ENCODE measurements at regions not wholly inside any gene's neighbourhood (a gene's known extent, or its start where the extent isn't known, plus 50 kb on each side); places are given as distances from the start of the nearest gene placed in this dataset.

DNA sequence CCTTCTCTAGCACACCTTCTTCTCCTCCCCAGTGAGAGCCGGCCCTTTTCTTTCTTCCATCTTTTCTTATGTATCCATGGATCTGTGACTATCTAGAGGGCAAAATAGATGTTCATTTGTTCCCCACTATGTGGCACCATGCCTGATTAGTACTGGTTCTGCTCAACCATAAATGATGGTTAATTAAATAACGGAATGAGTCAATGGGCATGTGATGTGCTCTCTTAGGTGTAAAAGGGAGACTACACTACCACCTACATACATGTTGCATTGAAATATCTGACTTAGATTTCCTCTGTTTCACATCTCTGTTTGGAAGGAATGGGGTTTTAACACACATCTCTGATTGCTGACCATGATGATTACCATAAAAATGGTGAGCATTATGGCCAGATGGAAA lies 116.5 kb downstream of the BTG1 start:
- no peaks in the 10 kb centered on the region for H3K36me3 ChIP-seq
- 89 to 98% (median 94%) methylated on average over 2 of the region's 2 CpGs for WGBS, 5 donors
- intact Hi-C loops (cut with DNase I; ENCODE audit: low total_unique reads): no loop called here
- H3K4me3 ChIP-seq: no peak overlapping the region
- no peak for DNase-seq
- no peaks in the 10 kb centered on the region for H3K27me3 ChIP-seq (replicated peaks in 1 of 7)
- H3K27ac ChIP-seq: peak overlapping the region in 5 of 8 donors; percentile 81 to 92 (median 85)
- TF ChIP-seq POLR2AphosphoS5 (IDR thresholded peaks at IDR 0.05): no peak
- TF ChIP-seq, protein P1, sequence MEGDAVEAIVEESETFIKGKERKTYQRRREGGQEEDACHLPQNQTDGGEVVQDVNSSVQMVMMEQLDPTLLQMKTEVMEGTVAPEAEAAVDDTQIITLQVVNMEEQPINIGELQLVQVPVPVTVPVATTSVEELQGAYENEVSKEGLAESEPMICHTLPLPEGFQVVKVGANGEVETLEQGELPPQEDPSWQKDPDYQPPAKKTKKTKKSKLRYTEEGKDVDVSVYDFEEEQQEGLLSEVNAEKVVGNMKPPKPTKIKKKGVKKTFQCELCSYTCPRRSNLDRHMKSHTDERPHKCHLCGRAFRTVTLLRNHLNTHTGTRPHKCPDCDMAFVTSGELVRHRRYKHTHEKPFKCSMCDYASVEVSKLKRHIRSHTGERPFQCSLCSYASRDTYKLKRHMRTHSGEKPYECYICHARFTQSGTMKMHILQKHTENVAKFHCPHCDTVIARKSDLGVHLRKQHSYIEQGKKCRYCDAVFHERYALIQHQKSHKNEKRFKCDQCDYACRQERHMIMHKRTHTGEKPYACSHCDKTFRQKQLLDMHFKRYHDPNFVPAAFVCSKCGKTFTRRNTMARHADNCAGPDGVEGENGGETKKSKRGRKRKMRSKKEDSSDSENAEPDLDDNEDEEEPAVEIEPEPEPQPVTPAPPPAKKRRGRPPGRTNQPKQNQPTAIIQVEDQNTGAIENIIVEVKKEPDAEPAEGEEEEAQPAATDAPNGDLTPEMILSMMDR (IDR thresholded peaks at IDR 0.05 in 8 of 11, conservative IDR thresholded peaks at IDR 0.05 in 3 of 11): no peak
- TF ChIP-seq POLR2A (IDR thresholded peaks at IDR 0.05): no peak
- no peaks in the 10 kb centered on the region for H3K9me3 ChIP-seq
- peaks cover 9 to 53% (median 34%) of the 10 kb centered on the region in 6 donors for H3K4me1 ChIP-seq

DNA sequence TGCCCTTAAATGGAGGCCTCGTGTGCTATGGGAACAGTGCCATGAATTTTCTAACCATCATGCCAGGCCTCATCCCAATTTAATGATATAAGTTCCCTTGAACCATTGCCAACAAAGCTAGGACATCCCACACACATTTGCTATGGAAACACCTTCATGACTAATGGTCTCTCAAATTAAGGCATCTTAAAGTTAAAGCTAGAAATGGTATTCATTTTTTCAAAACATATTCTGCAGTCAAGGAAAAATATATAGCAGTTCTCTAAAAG lies 117.3 kb downstream of the BTG1 start:
- no peak for DNase-seq
- 55 to 79% (median 67%) methylated on average over 1 of the region's 1 CpG for WGBS, 5 donors
- intact Hi-C loops (cut with DNase I; ENCODE audit: low total_unique reads): no loop called here
- H3K4me3 ChIP-seq: no peak overlapping the region
- TF ChIP-seq, protein P1 (IDR thresholded peaks at IDR 0.05 in 8 of 11, conservative IDR thresholded peaks at IDR 0.05 in 3 of 11): no peak
- TF ChIP-seq POLR2AphosphoS5 (IDR thresholded peaks at IDR 0.05) (no peak), POLR2A (IDR thresholded peaks at IDR 0.05) (no peak)
- no peaks in the 10 kb centered on the region for H3K27me3 ChIP-seq (replicated peaks in 1 of 7)
- no peaks in the 10 kb centered on the region for H3K9me3 ChIP-seq
- H3K4me1 ChIP-seq: peaks cover 9 to 46% (median 29%) of the 10 kb centered on the region in 6 donors
- H3K36me3 ChIP-seq: no peaks in the 10 kb centered on the region
- H3K27ac ChIP-seq: peak overlapping the region in 4 of 8 donors; percentile 85 to 92 (median 86)

GRCh38 chr12:92027701-92028440 lies 117.8 kb downstream of the BTG1 start:
- H3K27me3 ChIP-seq (replicated peaks in 1 of 7): no peaks in the 10 kb centered on the region
- no peaks in the 10 kb centered on the region for H3K9me3 ChIP-seq
- 79 to 92% (median 85%) methylated on average over 4 of the region's 4 CpGs for WGBS, 5 donors
- H3K36me3 ChIP-seq: no peaks in the 10 kb centered on the region
- DNase-seq: no peak
- peak overlapping the region in 3 of 8 donors; percentile 85 to 92 (median 86) for H3K27ac ChIP-seq
- peaks cover 9 to 41% (median 29%) of the 10 kb centered on the region in 6 donors for H3K4me1 ChIP-seq
- TF ChIP-seq, protein P1 (IDR thresholded peaks at IDR 0.05 in 8 of 11, conservative IDR thresholded peaks at IDR 0.05 in 3 of 11): no peak
- TF ChIP-seq POLR2AphosphoS5 (IDR thresholded peaks at IDR 0.05) (no peak), POLR2A (IDR thresholded peaks at IDR 0.05) (no peak)
- intact Hi-C loops (cut with DNase I; ENCODE audit: low total_unique reads): no loop called here
- H3K4me3 ChIP-seq: no peak overlapping the region

GRCh38 chr12:92027243-92027642 lies 118.4 kb downstream of the BTG1 start:
- Histone ChIP-seq H3K36me3 (no peaks in the 10 kb centered on the region), H3K9me3 (no peaks in the 10 kb centered on the region), H3K27ac (peak overlapping the region in 1 of 8 donors; percentile 86), H3K4me1 (peaks cover 4 to 35% (median 24%) of the 10 kb centered on the region in 6 donors), H3K4me3 (no peak overlapping the region), H3K27me3 (replicated peaks in 1 of 7) (no peaks in the 10 kb centered on the region)
- intact Hi-C loops (cut with DNase I; ENCODE audit: low total_unique reads): no loop called here
- TF ChIP-seq POLR2A (IDR thresholded peaks at IDR 0.05): no peak
- TF ChIP-seq, protein P1 (IDR thresholded peaks at IDR 0.05 in 8 of 11, conservative IDR thresholded peaks at IDR 0.05 in 3 of 11): no peak
- TF ChIP-seq POLR2AphosphoS5 (IDR thresholded peaks at IDR 0.05): no peak
- WGBS, 5 donors: 76 to 88% (median 83%) methylated on average over 2 of the region's 2 CpGs
- DNase-seq: no peak
